ENCODE measurements at regions not wholly inside any gene's neighbourhood (a gene's known extent, or its start where the extent isn't known, plus 50 kb on each side); places are given as distances from the start of the nearest gene placed in this dataset.
A peak's percentile ranks its signal among the peaks of the same experiment; 100 is the strongest.

DNA sequence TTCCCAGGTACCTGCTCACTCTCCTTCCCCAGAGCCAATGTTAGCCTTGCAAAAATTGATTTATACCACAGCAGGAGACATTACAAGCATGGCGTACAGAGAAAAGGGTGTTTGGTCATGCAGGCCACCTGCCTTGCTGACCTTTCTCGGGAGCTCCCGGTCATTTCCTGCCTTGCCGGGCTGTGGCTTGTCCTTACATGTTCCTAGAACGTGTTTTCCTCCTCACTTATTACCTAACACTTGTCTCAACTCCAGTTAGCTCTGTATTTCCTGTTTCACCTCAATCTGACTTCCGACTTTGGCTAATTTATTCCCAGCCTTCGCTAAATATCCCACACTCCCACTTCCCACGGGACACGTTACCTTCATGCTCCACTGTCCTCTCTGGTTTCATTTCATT, 282.5 kb downstream of the ICE1 start:
- DNase-seq (ENCODE audit: low read depth), result no peak
- no peak overlapping the region for H3K4me3 ChIP-seq (ENCODE audit: low read length)
- TF ChIP-seq, protein P1, sequence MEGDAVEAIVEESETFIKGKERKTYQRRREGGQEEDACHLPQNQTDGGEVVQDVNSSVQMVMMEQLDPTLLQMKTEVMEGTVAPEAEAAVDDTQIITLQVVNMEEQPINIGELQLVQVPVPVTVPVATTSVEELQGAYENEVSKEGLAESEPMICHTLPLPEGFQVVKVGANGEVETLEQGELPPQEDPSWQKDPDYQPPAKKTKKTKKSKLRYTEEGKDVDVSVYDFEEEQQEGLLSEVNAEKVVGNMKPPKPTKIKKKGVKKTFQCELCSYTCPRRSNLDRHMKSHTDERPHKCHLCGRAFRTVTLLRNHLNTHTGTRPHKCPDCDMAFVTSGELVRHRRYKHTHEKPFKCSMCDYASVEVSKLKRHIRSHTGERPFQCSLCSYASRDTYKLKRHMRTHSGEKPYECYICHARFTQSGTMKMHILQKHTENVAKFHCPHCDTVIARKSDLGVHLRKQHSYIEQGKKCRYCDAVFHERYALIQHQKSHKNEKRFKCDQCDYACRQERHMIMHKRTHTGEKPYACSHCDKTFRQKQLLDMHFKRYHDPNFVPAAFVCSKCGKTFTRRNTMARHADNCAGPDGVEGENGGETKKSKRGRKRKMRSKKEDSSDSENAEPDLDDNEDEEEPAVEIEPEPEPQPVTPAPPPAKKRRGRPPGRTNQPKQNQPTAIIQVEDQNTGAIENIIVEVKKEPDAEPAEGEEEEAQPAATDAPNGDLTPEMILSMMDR (conservative IDR thresholded peaks at IDR 0.05; ENCODE audit: low read length), result no peak

DNA sequence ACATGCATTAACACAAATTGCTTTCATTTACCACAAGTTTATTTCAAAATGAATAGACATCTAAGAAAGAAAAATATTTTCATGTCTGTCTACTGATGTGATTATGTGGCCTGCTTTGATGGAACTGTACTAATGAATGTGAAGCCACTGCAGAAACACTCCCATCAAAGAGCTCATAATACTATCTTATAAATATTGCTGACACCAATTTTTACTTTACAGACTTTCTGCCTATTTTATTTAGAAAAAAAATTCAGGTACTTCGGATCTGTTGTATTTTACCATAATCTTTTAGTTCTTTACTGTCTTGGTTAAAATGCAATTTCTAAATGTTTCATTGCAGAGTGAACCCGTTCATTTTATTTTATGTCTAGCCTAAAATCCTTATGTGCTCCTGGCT, 281.9 kb downstream of the ICE1 start:
- TF ChIP-seq, protein P1 (conservative IDR thresholded peaks at IDR 0.05; ENCODE audit: low read length), result no peak
- H3K4me3 ChIP-seq (ENCODE audit: low read length), result no peak overlapping the region
- DNase-seq (ENCODE audit: low read depth), result no peak

DNA sequence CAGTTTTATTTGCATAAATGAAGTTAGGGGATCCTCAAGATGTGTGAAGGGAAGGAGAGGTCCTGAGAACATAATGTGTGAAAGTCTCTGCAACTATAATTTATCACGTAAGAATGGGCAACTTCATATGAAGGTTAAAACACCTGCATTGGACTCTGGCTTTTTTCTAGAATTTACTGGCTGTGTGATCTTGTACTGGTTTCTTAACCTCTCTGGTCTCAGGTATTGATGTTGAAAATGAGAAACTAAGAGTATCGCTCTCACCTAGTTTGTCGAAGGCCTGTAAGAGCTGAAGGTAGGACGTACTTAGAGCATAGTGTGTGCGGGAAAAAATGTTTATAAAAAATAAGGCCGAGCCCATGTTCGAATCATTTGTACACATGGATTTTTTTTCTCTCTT, 280.5 kb downstream of the ICE1 start:
- DNase-seq (ENCODE audit: low read depth), result no peak
- H3K4me3 ChIP-seq (ENCODE audit: low read length), result no peak overlapping the region
- TF ChIP-seq, protein P1 (conservative IDR thresholded peaks at IDR 0.05; ENCODE audit: low read length), result no peak

DNA sequence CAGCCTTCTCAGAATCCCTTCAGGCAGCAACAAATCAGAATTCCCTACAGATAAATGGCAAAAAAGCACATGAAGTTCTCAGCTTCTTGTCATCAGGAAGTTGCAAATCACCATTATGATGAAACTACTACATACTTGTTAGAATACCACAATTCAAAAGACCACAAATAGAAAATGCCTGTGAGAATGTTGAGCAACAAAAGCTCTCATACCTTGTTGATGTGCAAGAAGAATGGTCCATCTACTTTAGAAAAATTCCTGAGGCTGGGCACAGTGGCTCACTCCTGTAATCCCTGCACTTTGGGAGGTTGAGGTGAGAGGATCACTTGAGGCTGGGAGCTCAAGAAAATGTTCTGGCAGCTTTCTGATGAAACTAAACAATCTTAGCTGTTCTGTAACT, 278.1 kb downstream of the ICE1 start:
- TF ChIP-seq, protein P1 (conservative IDR thresholded peaks at IDR 0.05; ENCODE audit: low read length), result no peak
- H3K4me3 ChIP-seq (ENCODE audit: low read length), result no peak overlapping the region
- DNase-seq (ENCODE audit: low read depth), result peak; percentile 1

DNA sequence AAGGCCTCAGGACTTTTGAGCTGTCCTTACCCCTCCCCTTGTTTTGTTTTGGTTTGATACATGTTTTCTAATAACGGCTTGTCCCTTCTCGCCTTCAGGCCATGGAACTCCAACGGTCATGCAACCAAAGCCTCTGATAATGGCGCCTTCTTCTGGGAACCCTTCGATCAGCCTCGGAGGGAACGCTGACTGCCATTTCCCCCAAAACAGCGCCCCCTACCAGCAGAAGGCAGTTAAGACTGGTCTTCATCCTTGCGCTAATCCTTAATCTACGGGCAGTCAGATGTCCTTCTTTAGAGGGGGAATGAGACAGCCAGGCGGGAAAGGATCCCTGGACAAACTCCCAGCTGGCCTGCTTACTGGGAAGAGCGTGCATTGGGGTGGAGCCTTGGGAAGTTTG, 276.6 kb downstream of the ICE1 start:
- no peak overlapping the region for H3K4me3 ChIP-seq (ENCODE audit: low read length)
- no peak for DNase-seq (ENCODE audit: low read depth)
- TF ChIP-seq, protein P1 (conservative IDR thresholded peaks at IDR 0.05; ENCODE audit: low read length), result no peak

DNA sequence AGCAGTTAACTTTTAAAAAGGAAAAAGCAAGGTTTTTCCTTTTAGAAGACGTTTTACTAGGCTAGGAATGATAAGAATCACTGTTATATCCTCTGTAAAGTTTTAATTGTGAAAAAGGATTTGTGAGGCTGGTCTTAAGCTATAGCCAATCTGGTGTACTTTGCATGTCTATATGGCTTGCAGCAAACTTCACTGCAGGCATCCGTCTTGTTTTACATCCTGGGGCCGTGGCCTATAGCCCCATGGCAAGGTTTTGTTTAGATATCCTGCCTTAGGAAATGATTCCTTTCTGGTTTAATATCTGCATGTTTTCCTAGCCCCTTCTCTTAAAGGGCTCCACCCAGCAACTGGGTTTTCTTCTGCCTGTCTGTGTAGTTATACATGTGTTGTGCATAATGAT, 272.8 kb downstream of the ICE1 start:
- DNase-seq (ENCODE audit: low read depth), result no peak
- no peak overlapping the region for H3K4me3 ChIP-seq (ENCODE audit: low read length)
- TF ChIP-seq, protein P1 (conservative IDR thresholded peaks at IDR 0.05; ENCODE audit: low read length), result no peak

DNA sequence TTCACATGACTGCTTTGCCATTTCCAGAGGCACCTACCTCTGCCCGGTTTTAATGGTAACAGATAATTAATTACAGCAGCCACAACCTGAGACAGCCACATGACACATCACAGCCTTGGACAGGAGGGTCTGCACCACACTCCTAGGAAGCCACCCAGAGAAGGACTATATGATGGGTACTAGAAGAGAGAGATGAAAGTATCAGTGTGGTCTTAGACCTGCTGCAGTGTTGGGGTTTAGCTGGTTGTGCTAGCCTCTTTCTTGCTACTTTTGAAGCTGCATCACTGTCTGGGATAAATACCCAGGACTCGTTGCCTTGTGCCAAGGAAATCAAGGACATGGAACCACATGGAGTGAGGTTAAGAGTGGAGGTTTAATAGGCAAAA, 266.4 kb downstream of the ICE1 start:
- no peak overlapping the region for H3K4me3 ChIP-seq (ENCODE audit: low read length)
- TF ChIP-seq, protein P1 (conservative IDR thresholded peaks at IDR 0.05; ENCODE audit: low read length), result no peak
- no peak for DNase-seq (ENCODE audit: low read depth)
